Chondrocyte (in vitro differentiated cells): ENCODE measurements at regions not wholly inside any gene's neighbourhood (a gene's known extent, or its start where the extent isn't known, plus 50 kb on each side); places are given as distances from the start of the nearest gene placed in this dataset.

Source experiments
- DNase-seq: peaks from one replicate; pipeline ENCODE4 v3.0.0; 2021; ENCODE audit warnings: mixed read lengths, low spot score
- H3K27ac Mint-ChIP-seq: one replicate; pipeline ENCODE4 v1.8.0; 2021; ENCODE audit warnings: mild to moderate bottlenecking, moderate library complexity, mixed read lengths; ENCODE audit not compliant: unreplicated experiment
- H3K27me3 Mint-ChIP-seq: 2 replicates; pipeline ENCODE4 v1.8.0; 2021; ENCODE audit warnings: low read depth, mixed read lengths
- H3K36me3 Mint-ChIP-seq: 2 replicates; pipeline ENCODE4 v1.8.0; 2021; ENCODE audit warnings: low read depth, mixed read lengths
- H3K4me1 Mint-ChIP-seq: 2 replicates; pipeline ENCODE4 v1.8.0; 2021; ENCODE audit warnings: low read depth, mild to moderate bottlenecking, mixed read lengths
- H3K4me3 Mint-ChIP-seq: one replicate; pipeline ENCODE4 v1.8.0; 2021; ENCODE audit warnings: mild to moderate bottlenecking, moderate library complexity, mixed read lengths; ENCODE audit not compliant: unreplicated experiment
- H3K9me3 Mint-ChIP-seq: 2 replicates; pipeline ENCODE4 v1.8.0; 2021; ENCODE audit warnings: low read depth, mixed read lengths
- CTCF ChIP-seq: fragments of 200-600 bp; sonication (generic); IDR thresholded peaks from 2 replicates; pipeline ENCODE4 v1.5.0; 2021; ENCODE audit warnings: antibody characterized with exemption, mild to moderate bottlenecking, moderate library complexity

GRCh38 chr21:15421947-15422346 lies 307.8 kb upstream of the USP25 start:
- no peak overlapping the region for H3K27ac Mint-ChIP-seq
- DNase-seq: no peak
- no peaks in the 10 kb centered on the region for H3K9me3 Mint-ChIP-seq
- no peak for TF ChIP-seq CTCF
- no peaks in the 10 kb centered on the region for H3K36me3 Mint-ChIP-seq
- no peak overlapping the region for H3K4me3 Mint-ChIP-seq
- no peaks in the 10 kb centered on the region for H3K27me3 Mint-ChIP-seq
- peaks cover 11% of the 10 kb centered on the region for H3K4me1 Mint-ChIP-seq

GRCh38 chr21:15422783-15423182 lies 307.0 kb upstream of the USP25 start:
- Mint-ChIP-seq H3K4me3 (no peak overlapping the region), H3K9me3 (no peaks in the 10 kb centered on the region), H3K27ac (no peak overlapping the region), H3K27me3 (no peaks in the 10 kb centered on the region), H3K4me1 (peaks cover 11% of the 10 kb centered on the region), H3K36me3 (no peaks in the 10 kb centered on the region)
- DNase-seq: no peak
- no peak for TF ChIP-seq CTCF

GRCh38 chr21:15423676-15424445 lies 305.9 kb upstream of the USP25 start:
- no peak for TF ChIP-seq CTCF
- Mint-ChIP-seq H3K9me3 (no peaks in the 10 kb centered on the region), H3K36me3 (no peaks in the 10 kb centered on the region), H3K27me3 (no peaks in the 10 kb centered on the region), H3K4me1 (peaks cover 11% of the 10 kb centered on the region), H3K27ac (no peak overlapping the region), H3K4me3 (no peak overlapping the region)
- DNase-seq: no peak

- H3K9me3 Mint-ChIP-seq: no peaks in the 10 kb centered on the region
- no peak overlapping the region for H3K27ac Mint-ChIP-seq
- H3K4me3 Mint-ChIP-seq: no peak overlapping the region
- DNase-seq: no peak
- H3K27me3 Mint-ChIP-seq: no peaks in the 10 kb centered on the region
- peaks cover 11% of the 10 kb centered on the region for H3K4me1 Mint-ChIP-seq
- H3K36me3 Mint-ChIP-seq: no peaks in the 10 kb centered on the region
- TF ChIP-seq CTCF: no peak
Measured at GRCh38 chr21:15425049-15425448, 304.7 kb upstream of the USP25 start.

- no peak for TF ChIP-seq CTCF
- Mint-ChIP-seq H3K36me3 (no peaks in the 10 kb centered on the region), H3K4me3 (no peak overlapping the region), H3K27ac (no peak overlapping the region), H3K4me1 (peaks cover 6% of the 10 kb centered on the region), H3K27me3 (no peaks in the 10 kb centered on the region), H3K9me3 (peaks cover 9% of the 10 kb centered on the region)
- no peak for DNase-seq
Measured at GRCh38 chr21:15430023-15430422, 299.8 kb upstream of the USP25 start.
